T-helper 17 cell (primary cell): ENCODE measurements at regions not wholly inside any gene's neighbourhood (a gene's known extent, or its start where the extent isn't known, plus 50 kb on each side); places are given as distances from the start of the nearest gene placed in this dataset.
"Not testable (repeated sequence)": the region's sequence is repeated elsewhere in the genome, so short reads cannot be mapped to it uniquely, and the experiment has no call there.

ENCODE experiments used
- ATAC-seq: fragments of 150-1000 bp; cut with Tn5 transposase; 2 replicates; pipeline ENCODE4 v1.10.0; 2021; ENCODE audit warnings: mild to moderate bottlenecking, moderate library complexity
- DNase-seq, 3 donors: peaks; one replicate each; pipeline versions ENCODE4 v3.0.0 to v3.0.0-alpha.2; 2020 to 2021
- H3K9me3 ChIP-seq: one replicate; pipeline ENCODE4 v1.7.0; 2013; ENCODE audit warnings: low read length, mild to moderate bottlenecking; ENCODE audit not compliant: control insufficient read depth, poor library complexity, severe bottlenecking
- H3K27ac Mint-ChIP-seq: one replicate; pipeline ENCODE4 v1.8.0; 2022; ENCODE audit warnings: mild to moderate bottlenecking, moderate library complexity, mixed read lengths
- H3K27me3 Mint-ChIP-seq: one replicate; pipeline ENCODE4 v1.8.0; 2022; ENCODE audit warnings: mixed read lengths
- H3K36me3 Mint-ChIP-seq: one replicate; pipeline ENCODE4 v1.8.0; 2022; ENCODE audit warnings: low read depth, mixed read lengths
- H3K4me1 Mint-ChIP-seq: one replicate; pipeline ENCODE4 v1.8.0; 2022; ENCODE audit warnings: mild to moderate bottlenecking, mixed read lengths
- H3K4me3 Mint-ChIP-seq: one replicate; pipeline ENCODE4 v1.8.0; 2022; ENCODE audit warnings: mild to moderate bottlenecking, moderate library complexity, mixed read lengths

GRCh38 chr14:84323978-84324377 is 1206.0 kb upstream of the FLRT2 start:
- H3K36me3 Mint-ChIP-seq = no peaks in the 10 kb centered on the region
- H3K4me3 Mint-ChIP-seq = no peak overlapping the region
- no peaks in the 10 kb centered on the region for H3K27me3 Mint-ChIP-seq
- DNase-seq (no peak), ATAC-seq (no peak)
- H3K9me3 ChIP-seq = no peaks in the 10 kb centered on the region
- no peaks in the 10 kb centered on the region for H3K4me1 Mint-ChIP-seq
- no peak overlapping the region for H3K27ac Mint-ChIP-seq

- ATAC-seq (no peak), DNase-seq (no peak)
- no peaks in the 10 kb centered on the region for H3K9me3 ChIP-seq
- no peak overlapping the region for H3K4me3 Mint-ChIP-seq
- H3K27ac Mint-ChIP-seq = no peak overlapping the region
- no peaks in the 10 kb centered on the region for H3K4me1 Mint-ChIP-seq
- H3K27me3 Mint-ChIP-seq = no peaks in the 10 kb centered on the region
- H3K36me3 Mint-ChIP-seq = no peaks in the 10 kb centered on the region
These were observed 1193.5 kb upstream of the FLRT2 start for GRCh38 chr14:84336433-84336832.

- H3K9me3 ChIP-seq = no peaks in the 10 kb centered on the region
- Mint-ChIP-seq H3K27ac (no peak overlapping the region), H3K36me3 (no peaks in the 10 kb centered on the region), H3K4me1 (no peaks in the 10 kb centered on the region), H3K27me3 (no peaks in the 10 kb centered on the region), H3K4me3 (no peak overlapping the region)
- DNase-seq (no peak), ATAC-seq (no peak)
These were observed 1189.0 kb upstream of the FLRT2 start for GRCh38 chr14:84340938-84341337.

GRCh38 chr14:84341867-84342266 is 1188.1 kb upstream of the FLRT2 start:
- not testable (repeated sequence) for H3K4me3 Mint-ChIP-seq, H3K27me3 Mint-ChIP-seq, H3K9me3 ChIP-seq, H3K27ac Mint-ChIP-seq, H3K36me3 Mint-ChIP-seq, ATAC-seq, DNase-seq, H3K4me1 Mint-ChIP-seq

- Mint-ChIP-seq H3K27ac (no peak overlapping the region), H3K4me1 (no peaks in the 10 kb centered on the region), H3K36me3 (no peaks in the 10 kb centered on the region), H3K4me3 (no peak overlapping the region), H3K27me3 (no peaks in the 10 kb centered on the region)
- no peak for ATAC-seq
- DNase-seq = no peak
- no peaks in the 10 kb centered on the region for H3K9me3 ChIP-seq
These were observed 1186.3 kb upstream of the FLRT2 start for GRCh38 chr14:84343656-84344055.

GRCh38 chr14:84351646-84352045 is 1178.3 kb upstream of the FLRT2 start:
- ATAC-seq = no peak

GRCh38 chr14:84361476-84361875 is 1168.5 kb upstream of the FLRT2 start:
- H3K36me3 Mint-ChIP-seq = no peaks in the 10 kb centered on the region
- no peak overlapping the region for H3K4me3 Mint-ChIP-seq
- no peak for DNase-seq
- H3K4me1 Mint-ChIP-seq = no peaks in the 10 kb centered on the region
- no peak for ATAC-seq
- no peaks in the 10 kb centered on the region for H3K27me3 Mint-ChIP-seq
- H3K27ac Mint-ChIP-seq = no peak overlapping the region
- H3K9me3 ChIP-seq = no peaks in the 10 kb centered on the region

More at GRCh38 chr14:84351646-84352045, 1178.3 kb upstream of the FLRT2 start:
- no peak overlapping the region for H3K4me3 Mint-ChIP-seq
- no peak for DNase-seq
- no peaks in the 10 kb centered on the region for H3K9me3 ChIP-seq
- H3K27me3 Mint-ChIP-seq = no peaks in the 10 kb centered on the region
- no peak overlapping the region for H3K27ac Mint-ChIP-seq
- H3K36me3 Mint-ChIP-seq = no peaks in the 10 kb centered on the region
- H3K4me1 Mint-ChIP-seq = no peaks in the 10 kb centered on the region

- DNase-seq (no peak), ATAC-seq (no peak)
- Mint-ChIP-seq H3K4me1 (no peaks in the 10 kb centered on the region), H3K27me3 (no peaks in the 10 kb centered on the region), H3K27ac (no peak overlapping the region), H3K4me3 (no peak overlapping the region), H3K36me3 (no peaks in the 10 kb centered on the region)
- H3K9me3 ChIP-seq = no peaks in the 10 kb centered on the region
These were observed 1154.7 kb upstream of the FLRT2 start for GRCh38 chr14:84375235-84375634.

- no peak for DNase-seq
- H3K9me3 ChIP-seq = no peaks in the 10 kb centered on the region
- no peak overlapping the region for H3K27ac Mint-ChIP-seq
- no peaks in the 10 kb centered on the region for H3K27me3 Mint-ChIP-seq
- no peak overlapping the region for H3K4me3 Mint-ChIP-seq
- no peak for ATAC-seq
- no peaks in the 10 kb centered on the region for H3K36me3 Mint-ChIP-seq
- no peaks in the 10 kb centered on the region for H3K4me1 Mint-ChIP-seq
These were observed 1139.9 kb upstream of the FLRT2 start for GRCh38 chr14:84390010-84390409.

- no peaks in the 10 kb centered on the region for H3K27me3 Mint-ChIP-seq
- peaks cover 2% of the 10 kb centered on the region for H3K9me3 ChIP-seq
- no peak overlapping the region for H3K4me3 Mint-ChIP-seq
- no peaks in the 10 kb centered on the region for H3K36me3 Mint-ChIP-seq
- no peak for ATAC-seq
- DNase-seq = no peak
- no peak overlapping the region for H3K27ac Mint-ChIP-seq
- H3K4me1 Mint-ChIP-seq = no peaks in the 10 kb centered on the region
These were observed 1132.3 kb upstream of the FLRT2 start for GRCh38 chr14:84397631-84398030.

GRCh38 chr14:84399296-84399910 is 1130.5 kb upstream of the FLRT2 start:
- no peak overlapping the region for H3K27ac Mint-ChIP-seq
- DNase-seq (no peak), ATAC-seq (no peak)
- H3K27me3 Mint-ChIP-seq = no peaks in the 10 kb centered on the region
- peaks cover 2% of the 10 kb centered on the region for H3K9me3 ChIP-seq
- H3K36me3 Mint-ChIP-seq = no peaks in the 10 kb centered on the region
- no peak overlapping the region for H3K4me3 Mint-ChIP-seq
- no peaks in the 10 kb centered on the region for H3K4me1 Mint-ChIP-seq

GRCh38 chr14:84401631-84402030 is 1128.3 kb upstream of the FLRT2 start:
- no peaks in the 10 kb centered on the region for H3K27me3 Mint-ChIP-seq
- no peak for ATAC-seq
- no peak overlapping the region for H3K27ac Mint-ChIP-seq
- no peak for DNase-seq
- H3K36me3 Mint-ChIP-seq = no peaks in the 10 kb centered on the region
- no peaks in the 10 kb centered on the region for H3K4me1 Mint-ChIP-seq
- no peak overlapping the region for H3K4me3 Mint-ChIP-seq
- H3K9me3 ChIP-seq = peaks cover 2% of the 10 kb centered on the region

- H3K4me1 Mint-ChIP-seq = no peaks in the 10 kb centered on the region
- ATAC-seq (no peak), DNase-seq (no peak)
- no peak overlapping the region for H3K27ac Mint-ChIP-seq
- no peak overlapping the region for H3K4me3 Mint-ChIP-seq
- peaks cover 2% of the 10 kb centered on the region for H3K9me3 ChIP-seq
- H3K36me3 Mint-ChIP-seq = no peaks in the 10 kb centered on the region
- no peaks in the 10 kb centered on the region for H3K27me3 Mint-ChIP-seq
These were observed 1126.4 kb upstream of the FLRT2 start for GRCh38 chr14:84403585-84403984.

GRCh38 chr14:84404246-84404645 is 1125.7 kb upstream of the FLRT2 start:
- Mint-ChIP-seq H3K27ac (no peak overlapping the region), H3K36me3 (no peaks in the 10 kb centered on the region), H3K27me3 (no peaks in the 10 kb centered on the region), H3K4me3 (no peak overlapping the region), H3K4me1 (no peaks in the 10 kb centered on the region)
- no peak for ATAC-seq
- no peak for DNase-seq
- H3K9me3 ChIP-seq = peaks cover 2% of the 10 kb centered on the region
